Muscle layer of duodenum (tissue), 2 donors: ENCODE measurements at regions not wholly inside any gene's neighbourhood (a gene's known extent, or its start where the extent isn't known, plus 50 kb on each side); places are given as distances from the start of the nearest gene placed in this dataset.
"Not testable (repeated sequence)": the region's sequence is repeated elsewhere in the genome, so short reads cannot be mapped to it uniquely, and the experiment has no call there.

ENCODE experiments used
- H3K27ac ChIP-seq: one replicate; pipeline ENCODE4 v1.7.0; 2013; ENCODE audit warnings: mild to moderate bottlenecking, low read length
- H3K27me3 ChIP-seq: one replicate; pipeline ENCODE4 v1.7.0; 2013; ENCODE audit warnings: low read depth, mild to moderate bottlenecking, control low read depth, low read length
- H3K36me3 ChIP-seq, 2 donors: one replicate each; pipeline ENCODE4 v1.7.0; 2013; ENCODE audit warnings: low read length in 2 of 2, control low read depth in 1 of 2, mild to moderate bottlenecking in 1 of 2; ENCODE audit not compliant: insufficient read depth in 2 of 2, control insufficient read depth in 1 of 2
- H3K4me1 ChIP-seq, 2 donors: one replicate each; pipeline ENCODE4 v1.7.0; 2013; ENCODE audit warnings: low read length in 2 of 2, mild to moderate bottlenecking in 2 of 2, control low read depth in 1 of 2, moderate library complexity in 1 of 2; ENCODE audit not compliant: insufficient read depth in 2 of 2, control insufficient read depth in 1 of 2
- H3K4me3 ChIP-seq, 2 donors: one replicate each; pipeline ENCODE4 v1.7.0; 2013; ENCODE audit warnings: low read length in 2 of 2, low read depth in 1 of 2, mild to moderate bottlenecking in 1 of 2
- H3K9me3 ChIP-seq, 2 donors: one replicate each; pipeline ENCODE4 v1.7.0; 2013; ENCODE audit warnings: low read length in 2 of 2, control low read depth in 1 of 2, mild to moderate bottlenecking in 1 of 2; ENCODE audit not compliant: control insufficient read depth in 1 of 2
- donor health status: healthy.

DNA sequence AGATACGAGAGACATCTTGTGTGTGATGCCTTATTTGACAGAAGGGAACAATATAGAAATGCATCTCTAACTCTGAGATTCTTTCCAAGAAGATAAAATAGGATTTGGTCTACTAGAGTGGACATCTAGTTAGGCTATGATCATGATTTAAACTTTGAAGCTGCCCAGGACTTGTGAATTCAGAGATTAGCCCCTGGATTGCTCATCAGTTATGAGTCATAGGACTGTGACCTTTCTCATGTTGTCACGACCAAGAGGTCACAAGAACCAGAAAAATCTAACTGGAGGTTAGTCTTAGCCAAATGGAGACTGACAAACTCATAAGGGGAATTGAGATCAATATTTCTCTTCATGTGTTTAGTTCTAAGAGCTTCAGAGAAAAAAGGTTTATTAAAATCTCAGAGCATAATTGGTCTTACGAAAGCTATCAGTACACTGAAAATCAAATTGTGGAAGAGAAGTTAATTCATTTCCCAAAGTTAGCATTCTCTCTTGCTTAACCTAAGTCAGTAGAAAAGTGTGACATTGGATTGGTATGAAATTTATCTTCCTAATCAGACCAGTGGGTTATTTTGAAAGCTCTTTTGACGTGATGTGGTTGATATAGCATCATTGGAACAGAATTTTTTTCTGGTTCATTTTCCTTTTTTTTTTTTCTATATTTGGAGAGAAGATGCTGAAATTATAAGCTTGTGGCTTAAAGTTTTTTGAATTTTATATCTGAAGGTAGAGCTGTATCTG lies 245.7 kb downstream of the RNF144B start:
- Histone ChIP-seq H3K27ac (no peak overlapping the region), H3K4me1 (no peaks in the 10 kb centered on the region), H3K27me3 (no peaks in the 10 kb centered on the region), H3K4me3 (no peak overlapping the region), H3K36me3 (no peaks in the 10 kb centered on the region), H3K9me3 (no peaks in the 10 kb centered on the region)

DNA sequence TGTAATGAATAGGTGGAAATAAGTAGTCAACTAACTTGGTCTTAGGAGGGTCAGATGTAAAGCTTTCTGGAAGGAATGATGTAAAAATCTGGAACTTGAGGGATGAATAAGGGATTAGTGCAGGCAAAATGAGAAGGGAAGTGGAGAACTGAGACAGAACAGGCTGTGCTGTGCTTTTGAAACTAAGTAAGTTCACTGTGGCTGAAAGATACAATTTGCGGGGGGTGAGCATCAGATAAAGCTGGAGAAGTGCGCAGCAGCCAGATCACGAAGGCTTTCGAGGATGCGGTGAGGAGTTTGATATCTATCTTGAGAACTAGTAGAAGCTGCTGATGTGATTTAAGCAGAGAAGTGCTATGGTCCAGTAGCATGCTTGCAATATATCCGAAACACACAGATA lies 247.8 kb downstream of the RNF144B start:
- Histone ChIP-seq H3K9me3 (no peaks in the 10 kb centered on the region), H3K4me3 (no peak overlapping the region), H3K36me3 (no peaks in the 10 kb centered on the region), H3K4me1 (no peaks in the 10 kb centered on the region), H3K27ac (no peak overlapping the region), H3K27me3 (no peaks in the 10 kb centered on the region)

DNA sequence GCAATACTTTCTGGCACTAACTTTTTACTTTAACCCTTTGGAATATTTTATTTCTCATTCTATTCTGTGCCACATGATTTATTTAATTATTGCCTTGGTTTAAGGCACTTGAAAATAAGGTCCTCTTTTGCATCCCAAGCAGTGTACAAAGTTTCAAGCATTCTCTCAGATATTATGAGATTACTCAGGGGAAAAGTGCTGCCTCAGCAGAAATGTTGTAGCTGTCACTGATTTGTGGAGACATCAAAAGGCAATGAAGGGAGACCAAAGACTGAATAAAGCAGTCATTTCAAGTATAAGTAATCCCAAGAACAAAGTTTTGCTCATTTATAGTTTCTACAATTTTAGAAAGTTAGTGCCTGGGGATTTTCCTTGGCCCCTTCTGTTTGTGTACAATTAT lies 253.0 kb downstream of the RNF144B start:
- no peak overlapping the region for H3K27ac ChIP-seq

DNA sequence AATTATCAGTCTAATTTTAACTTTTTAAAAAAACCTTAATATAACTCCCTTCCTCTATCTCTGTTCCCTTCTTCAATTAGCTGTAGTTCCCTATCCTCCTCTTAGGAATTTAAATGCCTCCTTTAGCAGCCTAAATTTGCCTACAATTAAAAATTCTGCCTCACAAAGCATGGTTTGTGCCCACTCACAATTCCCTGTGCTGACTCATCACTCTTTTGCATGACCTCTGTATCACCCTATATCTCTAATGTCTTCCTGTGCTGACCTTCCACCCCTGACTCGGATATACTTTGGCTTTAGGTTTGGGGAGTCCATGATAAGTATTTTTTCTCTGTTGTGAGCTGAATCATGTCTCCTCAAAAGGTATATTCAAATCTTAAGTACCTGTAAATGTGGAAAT lies 253.6 kb downstream of the RNF144B start:
- Histone ChIP-seq H3K36me3 (no peaks in the 10 kb centered on the region), H3K4me1 (no peaks in the 10 kb centered on the region), H3K9me3 (peaks cover 0 to 3% of the 10 kb centered on the region in 2 donors), H3K27ac (no peak overlapping the region), H3K4me3 (no peak overlapping the region), H3K27me3 (no peaks in the 10 kb centered on the region)

More for the DNA sequence above, 253.0 kb downstream of the RNF144B start:
- no peak overlapping the region for H3K4me3 ChIP-seq
- H3K9me3 ChIP-seq, result peaks cover 0 to 3% of the 10 kb centered on the region in 2 donors
- no peaks in the 10 kb centered on the region for H3K4me1 ChIP-seq
- H3K36me3 ChIP-seq, result no peaks in the 10 kb centered on the region
- no peaks in the 10 kb centered on the region for H3K27me3 ChIP-seq

DNA sequence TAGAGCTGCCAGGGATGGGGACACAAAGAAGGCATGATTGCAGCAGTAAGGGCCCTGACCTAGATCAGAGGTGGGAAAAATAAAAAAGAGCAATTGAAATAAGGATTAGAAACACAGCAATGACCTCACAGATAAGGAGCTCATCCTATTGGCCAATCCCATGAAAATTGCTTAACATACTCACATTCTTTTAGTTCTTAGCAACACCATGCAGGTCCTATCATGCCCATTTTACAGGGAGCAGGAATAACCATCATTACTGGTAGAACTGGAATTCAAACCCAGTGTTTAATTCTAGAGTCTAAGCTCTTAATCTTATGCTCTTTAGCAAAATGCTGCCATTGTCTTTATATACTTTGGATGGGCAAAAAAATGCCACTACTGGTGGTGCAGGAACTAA lies 267.7 kb downstream of the RNF144B start:
- Histone ChIP-seq H3K9me3 (peaks cover 0 to 4% of the 10 kb centered on the region in 2 donors), H3K27me3 (no peaks in the 10 kb centered on the region), H3K36me3 (no peaks in the 10 kb centered on the region), H3K4me1 (no peaks in the 10 kb centered on the region), H3K27ac (no peak overlapping the region), H3K4me3 (no peak overlapping the region)

DNA sequence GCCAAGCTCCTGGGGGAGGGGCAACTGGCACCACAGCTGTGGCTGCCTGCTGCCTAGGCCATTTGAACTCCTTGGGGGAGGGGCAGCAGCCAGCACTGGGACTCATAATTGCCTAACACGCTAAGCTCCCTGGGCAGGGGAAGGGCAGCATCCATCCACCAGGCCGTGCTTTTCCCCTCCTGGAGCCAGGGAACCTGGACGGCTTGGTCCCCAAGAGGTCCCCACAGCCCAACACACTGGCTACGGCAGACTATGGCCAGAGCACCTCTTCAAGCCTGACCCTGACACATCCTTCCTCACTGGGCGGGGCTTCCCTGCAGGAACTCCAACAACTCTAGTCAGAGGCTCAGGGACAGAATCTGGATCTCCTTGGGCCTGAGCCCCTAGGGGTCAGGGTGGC lies 269.4 kb downstream of the RNF144B start:
- Histone ChIP-seq H3K9me3 (peaks cover 0 to 6% of the 10 kb centered on the region in 2 donors), H3K36me3 (no peaks in the 10 kb centered on the region), H3K4me3 (no peak overlapping the region), H3K27me3 (no peaks in the 10 kb centered on the region), H3K4me1 (no peaks in the 10 kb centered on the region), H3K27ac (no peak overlapping the region)

DNA sequence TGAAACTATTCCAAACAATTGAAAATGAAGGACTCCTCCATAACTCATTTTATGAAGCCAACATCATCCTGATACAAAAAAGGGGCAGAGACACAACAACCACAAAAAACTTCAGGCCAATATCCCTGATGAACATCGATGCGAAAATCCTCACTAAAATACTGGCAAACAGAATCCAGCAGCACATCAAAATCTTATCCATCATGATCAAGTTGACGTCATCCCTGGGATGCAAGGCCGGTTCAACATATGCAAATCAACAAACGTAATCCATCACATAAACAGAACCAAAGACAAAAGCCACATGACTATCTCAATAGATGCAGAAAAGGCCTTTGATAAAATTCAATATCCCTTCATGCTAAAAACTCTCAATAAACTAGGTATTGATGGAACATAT lies 272.8 kb downstream of the RNF144B start:
- H3K4me1 ChIP-seq, H3K27me3 ChIP-seq, H3K9me3 ChIP-seq, H3K36me3 ChIP-seq, H3K27ac ChIP-seq, H3K4me3 ChIP-seq: not testable (repeated sequence)

DNA sequence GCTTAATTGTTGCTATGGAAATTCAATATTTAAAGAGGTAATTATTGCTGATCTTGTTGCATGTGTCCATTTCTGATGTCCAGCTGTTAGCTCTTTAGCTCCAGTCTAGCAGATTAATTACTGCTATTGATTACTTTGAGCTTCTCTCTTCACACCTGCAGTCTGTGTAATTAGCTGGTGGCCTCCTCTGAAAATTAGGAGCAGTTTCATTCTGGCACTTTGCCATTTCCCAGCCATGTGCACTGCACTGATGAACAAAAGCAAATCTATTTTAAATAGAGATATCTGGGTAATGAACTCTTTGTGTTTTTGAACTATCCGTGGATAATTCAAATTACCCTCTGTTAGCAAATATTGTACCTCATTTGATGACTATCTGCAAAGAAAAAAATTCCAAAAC lies 275.9 kb downstream of the RNF144B start:
- no peaks in the 10 kb centered on the region for H3K27me3 ChIP-seq
- H3K9me3 ChIP-seq, result peaks cover 0 to 6% of the 10 kb centered on the region in 2 donors
- no peaks in the 10 kb centered on the region for H3K4me1 ChIP-seq
- no peak overlapping the region for H3K27ac ChIP-seq
- H3K4me3 ChIP-seq, result no peak overlapping the region
- H3K36me3 ChIP-seq, result no peaks in the 10 kb centered on the region

DNA sequence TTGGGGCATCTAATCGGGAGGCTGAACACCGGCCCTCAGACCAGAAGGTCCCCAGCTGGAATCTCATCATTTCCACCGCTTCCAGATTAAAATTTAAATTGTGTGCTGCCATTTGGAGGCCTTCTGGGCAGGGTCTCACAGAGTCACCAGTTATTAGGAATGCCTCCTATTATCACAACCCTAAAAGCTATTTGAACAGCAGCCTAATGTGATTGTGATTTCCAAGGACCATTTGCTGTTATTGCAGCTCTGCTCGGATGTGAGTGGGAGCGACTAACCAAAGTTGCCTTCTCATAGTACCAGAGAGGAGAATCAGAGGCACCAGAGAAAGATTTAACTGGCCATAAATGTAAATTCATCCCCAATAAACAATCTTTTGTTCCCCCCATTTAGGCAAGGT lies 277.3 kb downstream of the RNF144B start:
- no peak overlapping the region for H3K27ac ChIP-seq
- no peaks in the 10 kb centered on the region for H3K36me3 ChIP-seq
- H3K27me3 ChIP-seq, result no peaks in the 10 kb centered on the region
- peaks cover 0 to 4% of the 10 kb centered on the region in 2 donors for H3K9me3 ChIP-seq
- H3K4me1 ChIP-seq, result no peaks in the 10 kb centered on the region
- H3K4me3 ChIP-seq, result no peak overlapping the region

DNA sequence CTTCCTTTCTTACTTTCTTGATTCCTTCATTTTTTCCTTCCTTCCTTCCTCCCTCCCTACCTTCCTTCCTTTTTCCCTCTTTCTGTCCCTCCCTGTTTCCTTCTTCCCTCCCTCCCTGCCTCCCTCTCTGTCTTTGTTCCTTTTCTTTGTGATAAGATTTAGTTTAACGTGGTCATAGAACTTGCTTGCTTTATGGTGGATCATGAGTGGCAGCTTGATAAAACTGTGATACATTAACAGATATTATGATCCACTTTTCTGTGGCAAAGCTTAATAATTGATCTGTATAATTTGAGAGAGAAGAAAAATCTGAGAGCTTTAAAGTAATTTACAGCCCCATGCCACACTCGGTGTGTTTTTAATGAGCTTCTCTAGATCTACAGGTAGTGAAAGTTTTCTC lies 280.5 kb downstream of the RNF144B start:
- Histone ChIP-seq H3K27me3 (no peaks in the 10 kb centered on the region), H3K4me3 (no peak overlapping the region), H3K4me1 (no peaks in the 10 kb centered on the region), H3K36me3 (no peaks in the 10 kb centered on the region), H3K9me3 (no peaks in the 10 kb centered on the region), H3K27ac (no peak overlapping the region)

DNA sequence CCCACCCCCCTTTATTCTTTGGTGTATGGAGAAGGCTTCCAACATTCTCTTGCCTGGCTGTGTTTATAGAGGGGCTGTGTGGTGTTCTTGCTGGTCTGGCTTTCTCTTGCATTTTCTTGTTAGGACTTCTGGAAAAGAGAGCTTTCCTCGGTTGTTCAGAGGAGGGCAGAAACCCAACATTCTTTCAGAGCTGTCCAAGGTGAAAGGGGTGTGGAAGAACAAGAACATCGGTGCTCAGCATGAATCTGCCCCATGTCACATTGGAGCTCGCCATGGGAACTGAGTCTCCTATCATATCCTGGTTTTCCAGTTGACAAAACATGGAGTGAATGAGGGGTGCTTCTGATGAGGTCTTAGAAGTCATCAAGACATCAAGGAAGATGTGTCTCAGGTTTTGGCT lies 281.8 kb downstream of the RNF144B start:
- H3K27ac ChIP-seq, result no peak overlapping the region
- H3K36me3 ChIP-seq, result no peaks in the 10 kb centered on the region
- H3K4me1 ChIP-seq, result no peaks in the 10 kb centered on the region
- H3K4me3 ChIP-seq, result no peak overlapping the region
- H3K9me3 ChIP-seq, result no peaks in the 10 kb centered on the region
- H3K27me3 ChIP-seq, result no peaks in the 10 kb centered on the region

DNA sequence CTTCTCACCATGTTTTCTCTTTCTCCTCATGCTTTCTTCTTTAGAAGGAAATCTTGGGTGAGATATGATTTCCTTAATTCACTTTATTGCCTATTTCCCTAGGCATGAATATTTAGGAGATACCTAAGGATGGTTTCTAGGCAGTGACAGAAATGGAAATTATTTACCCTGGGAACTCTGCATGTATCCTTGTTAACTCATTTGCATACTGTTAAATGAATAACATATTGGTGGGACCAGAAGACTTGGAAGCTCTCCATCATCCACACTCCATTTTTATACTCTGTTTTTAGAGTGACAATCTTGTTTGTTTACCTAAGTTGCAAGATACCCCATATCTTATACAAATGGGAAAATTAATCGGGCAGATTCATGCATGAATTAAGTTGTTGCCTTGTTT lies 285.7 kb downstream of the RNF144B start:
- Histone ChIP-seq H3K4me1 (no peaks in the 10 kb centered on the region), H3K4me3 (no peak overlapping the region), H3K27me3 (no peaks in the 10 kb centered on the region), H3K36me3 (no peaks in the 10 kb centered on the region), H3K9me3 (no peaks in the 10 kb centered on the region), H3K27ac (no peak overlapping the region)
